ENCODE measurements at regions not wholly inside any gene's neighbourhood (a gene's known extent, or its start where the extent isn't known, plus 50 kb on each side); places are given as distances from the start of the nearest gene placed in this dataset.

- Histone ChIP-seq H3K4ac (ENCODE audit: low read depth, low read length) (no peak overlapping the region), H3K56ac (ENCODE audit: low read length) (no peak overlapping the region), H3K23ac (ENCODE audit: low read length) (no peak overlapping the region), H3K79me2 (ENCODE audit: control insufficient read depth, insufficient read depth, low read length) (no peaks in the 10 kb centered on the region), H2AK5ac (ENCODE audit: low read length) (no peak overlapping the region), H4K5ac (ENCODE audit: low read length) (no peak overlapping the region), H4K8ac (ENCODE audit: low read depth, low read length) (no peak overlapping the region), H3K27ac (ENCODE audit: low read depth, low read length) (no peak overlapping the region), H2BK5ac (ENCODE audit: low read length) (no peak overlapping the region), H3K4me3 (ENCODE audit: low read length) (no peak overlapping the region), H3K4me1 (ENCODE audit: control insufficient read depth, low read depth, low read length) (peaks cover 3% of the 10 kb centered on the region), H3K4me2 (ENCODE audit: low read length) (no peak overlapping the region), H3K36me3 (ENCODE audit: control insufficient read depth, insufficient read depth, low read length) (no peaks in the 10 kb centered on the region), H2BK120ac (ENCODE audit: low read depth, low read length) (no peak overlapping the region), H3K27me3 (ENCODE audit: insufficient read depth, low read length, poor library complexity) (no peaks in the 10 kb centered on the region), H3K9ac (ENCODE audit: low read length) (no peak overlapping the region), H2BK15ac (replicated peaks; ENCODE audit: low read depth) (no peak overlapping the region), H3K18ac (ENCODE audit: low read length) (no peak overlapping the region), H3K79me1 (ENCODE audit: low read length) (no peaks in the 10 kb centered on the region)
- WGBS (ENCODE audit: extremely low coverage, insufficient coverage, low lambda C conversion rate) = no CpG with 5 or more reads among the region's 2 CpGs
- no peak for DNase-seq
Measured at GRCh38 chr17:54848368-54848987, 52.2 kb upstream of the TOM1L1 start.

DNA sequence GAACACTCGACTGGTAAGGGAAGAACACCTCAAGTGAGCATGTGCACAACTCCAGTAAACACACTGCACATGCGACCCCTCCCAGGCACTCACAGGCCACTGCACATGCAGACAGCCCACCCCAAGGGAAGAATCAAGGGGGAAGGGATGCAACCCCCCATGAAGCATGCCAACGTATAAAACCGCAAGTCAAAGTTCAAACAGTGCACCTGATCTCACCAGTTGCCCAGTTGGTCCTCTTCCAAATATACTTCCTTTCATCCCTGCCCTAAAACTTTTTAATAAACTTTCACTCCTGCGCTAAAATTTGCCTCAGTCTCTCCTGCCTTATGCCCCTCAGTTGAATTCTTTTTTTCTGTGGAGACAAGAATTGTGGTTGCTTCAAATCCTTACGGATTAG is 51.0 kb upstream of the TOM1L1 start:
- no peak overlapping the region for H3K27ac ChIP-seq (ENCODE audit: low read depth, low read length)
- peaks cover 3% of the 10 kb centered on the region for H3K4me1 ChIP-seq (ENCODE audit: control insufficient read depth, low read depth, low read length)
- H3K4me2 ChIP-seq (ENCODE audit: low read length) = no peak overlapping the region
- no peak overlapping the region for H3K18ac ChIP-seq (ENCODE audit: low read length)
- no peak overlapping the region for H4K8ac ChIP-seq (ENCODE audit: low read depth, low read length)
- no peak overlapping the region for H2BK120ac ChIP-seq (ENCODE audit: low read depth, low read length)
- no peak overlapping the region for H2BK5ac ChIP-seq (ENCODE audit: low read length)
- no peak overlapping the region for H3K23ac ChIP-seq (ENCODE audit: low read length)
- no peak overlapping the region for H4K5ac ChIP-seq (ENCODE audit: low read length)
- no peak overlapping the region for H3K9ac ChIP-seq (ENCODE audit: low read length)
- no peaks in the 10 kb centered on the region for H3K27me3 ChIP-seq (ENCODE audit: insufficient read depth, low read length, poor library complexity)
- no peak overlapping the region for H2BK15ac ChIP-seq (replicated peaks; ENCODE audit: low read depth)
- no peak overlapping the region for H3K4me3 ChIP-seq (ENCODE audit: low read length)
- no CpG with 5 or more reads among the region's 6 CpGs for WGBS (ENCODE audit: extremely low coverage, insufficient coverage, low lambda C conversion rate)
- H3K36me3 ChIP-seq (ENCODE audit: control insufficient read depth, insufficient read depth, low read length) = no peaks in the 10 kb centered on the region
- no peak overlapping the region for H3K56ac ChIP-seq (ENCODE audit: low read length)
- no peak overlapping the region for H2AK5ac ChIP-seq (ENCODE audit: low read length)
- no peak overlapping the region for H3K4ac ChIP-seq (ENCODE audit: low read depth, low read length)
- no peaks in the 10 kb centered on the region for H3K79me2 ChIP-seq (ENCODE audit: control insufficient read depth, insufficient read depth, low read length)
- no peaks in the 10 kb centered on the region for H3K79me1 ChIP-seq (ENCODE audit: low read length)
- no peak for DNase-seq
